Esophagus squamous epithelium (tissue), 4 donors: ENCODE measurements at regions not wholly inside any gene's neighbourhood (a gene's known extent, or its start where the extent isn't known, plus 50 kb on each side); places are given as distances from the start of the nearest gene placed in this dataset.

ENCODE experiments used
- POLR2A ChIP-seq, 4 donors: fragments of 450-650 bp; IDR thresholded peaks; one replicate each; pipeline ENCODE4 v1.6.1; 2017; ENCODE audit warnings: antibody characterized with exemption in 4 of 4, mild to moderate bottlenecking in 4 of 4, moderate library complexity in 3 of 4
- TF ChIP-seq, protein P1 (sequence below), 6 experiments: fragments of 450-650 bp in 4 of 6; fragments of 200-600 bp in 2 of 6; sonication (generic) in 2 of 6; IDR thresholded peaks; one replicate each; pipeline ENCODE4 v1.5.1; 2016 to 2019; ENCODE audit warnings: antibody characterized with exemption in 6 of 6, mild to moderate bottlenecking in 4 of 6, moderate library complexity in 4 of 6

DNA sequence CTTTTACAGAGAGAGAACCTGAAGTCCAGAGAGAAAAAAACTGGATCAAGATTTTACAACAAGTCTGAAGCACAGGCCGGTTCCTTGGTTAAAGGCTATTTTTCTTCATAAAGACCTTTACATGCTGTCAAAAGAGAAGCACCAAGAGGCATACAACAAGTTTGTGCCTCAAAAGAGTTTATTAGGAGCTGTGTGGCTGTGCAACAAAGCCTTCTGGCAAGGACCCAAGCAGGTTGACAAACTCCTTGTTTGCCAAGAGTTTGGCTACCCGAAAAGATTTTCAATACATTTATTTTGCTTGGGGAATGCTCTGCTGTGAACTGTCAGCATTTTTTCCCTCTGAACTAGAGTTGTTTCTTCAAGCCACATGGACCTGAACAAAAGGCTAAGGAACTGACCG is 202.9 kb upstream of the RAD23B start:
- TF ChIP-seq, protein P1, sequence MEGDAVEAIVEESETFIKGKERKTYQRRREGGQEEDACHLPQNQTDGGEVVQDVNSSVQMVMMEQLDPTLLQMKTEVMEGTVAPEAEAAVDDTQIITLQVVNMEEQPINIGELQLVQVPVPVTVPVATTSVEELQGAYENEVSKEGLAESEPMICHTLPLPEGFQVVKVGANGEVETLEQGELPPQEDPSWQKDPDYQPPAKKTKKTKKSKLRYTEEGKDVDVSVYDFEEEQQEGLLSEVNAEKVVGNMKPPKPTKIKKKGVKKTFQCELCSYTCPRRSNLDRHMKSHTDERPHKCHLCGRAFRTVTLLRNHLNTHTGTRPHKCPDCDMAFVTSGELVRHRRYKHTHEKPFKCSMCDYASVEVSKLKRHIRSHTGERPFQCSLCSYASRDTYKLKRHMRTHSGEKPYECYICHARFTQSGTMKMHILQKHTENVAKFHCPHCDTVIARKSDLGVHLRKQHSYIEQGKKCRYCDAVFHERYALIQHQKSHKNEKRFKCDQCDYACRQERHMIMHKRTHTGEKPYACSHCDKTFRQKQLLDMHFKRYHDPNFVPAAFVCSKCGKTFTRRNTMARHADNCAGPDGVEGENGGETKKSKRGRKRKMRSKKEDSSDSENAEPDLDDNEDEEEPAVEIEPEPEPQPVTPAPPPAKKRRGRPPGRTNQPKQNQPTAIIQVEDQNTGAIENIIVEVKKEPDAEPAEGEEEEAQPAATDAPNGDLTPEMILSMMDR (IDR thresholded peaks at IDR 0.05), result no peak
- no peak for TF ChIP-seq POLR2A (IDR thresholded peaks at IDR 0.05)
